AG09309 (cell line): ENCODE measurements at regions not wholly inside any gene's neighbourhood (a gene's known extent, or its start where the extent isn't known, plus 50 kb on each side); places are given as distances from the start of the nearest gene placed in this dataset.

Source experiments
- DNase-seq: peaks from one replicate; pipeline ENCODE4 v3.0.0-alpha.2; 2010; ENCODE audit warnings: low read depth
- H3K4me3 ChIP-seq: 2 replicates; pipeline ENCODE4 v1.5.1; 2011; ENCODE audit warnings: mild to moderate bottlenecking, low read depth, low read length, moderate library complexity; ENCODE audit not compliant: control insufficient read depth
- CTCF ChIP-seq: IDR thresholded peaks from 2 replicates; pipeline ENCODE4 v1.5.1; 2011; ENCODE audit warnings: mild to moderate bottlenecking, low read depth, low read length, inconsistent platforms; ENCODE audit not compliant: insufficient read depth, control insufficient read depth; ENCODE audit errors: missing control alignments

- no peak for DNase-seq
- no peak overlapping the region for H3K4me3 ChIP-seq
These were observed 266.2 kb downstream of the LMO4 start for GRCh38 chr1:87594736-87595383.

GRCh38 chr1:87595384-87595781 lies 266.7 kb downstream of the LMO4 start:
- H3K4me3 ChIP-seq, result no peak overlapping the region
- TF ChIP-seq CTCF, result no peak
- DNase-seq, result no peak

More at GRCh38 chr1:87594736-87595383, 266.2 kb downstream of the LMO4 start:
- no peak for TF ChIP-seq CTCF

GRCh38 chr1:87598429-87598828 lies 269.7 kb downstream of the LMO4 start:
- DNase-seq, result no peak

GRCh38 chr1:87599569-87599968 lies 270.9 kb downstream of the LMO4 start:
- no peak for TF ChIP-seq CTCF
- no peak overlapping the region for H3K4me3 ChIP-seq
- no peak for DNase-seq

More at GRCh38 chr1:87598429-87598828, 269.7 kb downstream of the LMO4 start:
- TF ChIP-seq CTCF, result no peak
- no peak overlapping the region for H3K4me3 ChIP-seq

GRCh38 chr1:87600055-87600850 lies 271.6 kb downstream of the LMO4 start:
- DNase-seq, result no peak
- no peak for TF ChIP-seq CTCF
- H3K4me3 ChIP-seq, result no peak overlapping the region

- no peak overlapping the region for H3K4me3 ChIP-seq
- no peak for TF ChIP-seq CTCF
- DNase-seq, result no peak
These were observed 272.2 kb downstream of the LMO4 start for GRCh38 chr1:87600854-87601253.
